Fibroblast of gingiva (primary cell): ENCODE measurements at regions not wholly inside any gene's neighbourhood (a gene's known extent, or its start where the extent isn't known, plus 50 kb on each side); places are given as distances from the start of the nearest gene placed in this dataset.
"Not testable (repeated sequence)": the region's sequence is repeated elsewhere in the genome, so short reads cannot be mapped to it uniquely, and the experiment has no call there.

Experiments
- DNase-seq: peaks from one replicate; pipeline ENCODE4 v3.0.0-alpha.2; 2011; ENCODE audit warnings: low read depth

- no peak for DNase-seq
Observed at GRCh38 chr2:21854938-21855337, 731.2 kb downstream of the TDRD15 start.

GRCh38 chr2:21856708-21857107 is 732.9 kb downstream of the TDRD15 start:
- DNase-seq = no peak

DNA sequence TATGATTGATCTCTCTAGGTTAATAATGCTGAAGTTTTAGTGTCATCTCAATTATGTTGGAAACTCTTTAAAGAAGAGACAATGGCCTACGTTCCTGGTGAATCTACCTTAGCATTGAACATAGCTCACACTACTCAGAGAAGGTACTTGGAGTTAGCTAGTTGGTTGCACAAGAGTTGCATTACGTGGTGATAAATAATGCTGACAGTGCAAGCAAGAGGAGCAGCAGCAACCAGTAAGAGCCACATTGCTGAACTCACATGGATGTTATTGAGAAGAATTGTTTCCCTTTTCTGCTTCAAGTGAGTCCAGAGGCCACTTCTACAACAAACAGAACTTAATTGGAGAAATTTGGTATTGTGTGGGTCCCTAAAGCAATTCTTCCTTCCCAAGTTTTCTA is 737.1 kb downstream of the TDRD15 start:
- DNase-seq = no peak

DNA sequence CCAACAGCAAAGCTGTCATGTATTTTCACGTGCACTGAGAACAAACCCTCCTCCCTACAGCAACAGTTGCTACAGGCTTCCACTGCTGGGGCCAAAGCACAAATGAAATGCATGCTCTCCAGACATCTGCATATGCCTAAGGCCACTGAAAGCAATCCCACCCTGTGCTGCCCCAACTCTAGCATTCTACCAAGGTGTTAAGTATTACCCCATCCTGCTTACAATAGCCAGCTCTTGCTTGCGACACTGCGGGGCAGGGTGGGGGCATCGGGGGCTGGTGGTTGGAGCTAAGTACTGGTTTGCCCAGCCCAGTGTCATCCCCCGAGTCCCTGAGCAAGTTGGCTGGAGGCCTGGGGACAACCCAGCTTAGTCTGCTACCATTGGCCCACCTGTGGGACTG is 742.5 kb downstream of the TDRD15 start:
- no peak for DNase-seq

DNA sequence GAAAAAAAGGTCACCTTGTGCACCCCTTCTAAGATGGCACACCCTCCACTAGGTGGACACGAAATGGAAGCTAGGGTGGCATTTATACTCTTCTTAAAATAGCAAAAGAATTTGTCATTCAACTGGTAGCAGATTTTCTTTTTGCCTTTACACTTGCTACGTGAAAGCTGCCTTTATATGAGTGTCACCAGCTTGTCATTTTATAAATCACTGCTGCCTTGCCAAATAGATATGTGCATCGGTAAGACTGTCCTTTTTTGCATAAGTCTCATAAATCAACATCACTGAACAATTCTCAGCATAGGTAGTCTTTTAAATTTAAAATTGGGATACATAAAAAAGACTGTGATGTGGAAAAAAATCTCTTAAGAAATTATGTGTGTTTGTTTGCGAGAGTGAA is 764.1 kb downstream of the TDRD15 start:
- no peak for DNase-seq

- no peak for DNase-seq
Observed at GRCh38 chr2:21890041-21890440, 766.3 kb downstream of the TDRD15 start.

GRCh38 chr2:21890716-21891115 is 766.9 kb downstream of the TDRD15 start:
- DNase-seq = no peak

- DNase-seq = no peak
Observed at GRCh38 chr2:21891191-21891590, 767.4 kb downstream of the TDRD15 start.

- no peak for DNase-seq
Observed at GRCh38 chr2:21892140-21892539, 768.4 kb downstream of the TDRD15 start.

GRCh38 chr2:21895200-21895599 is 771.4 kb downstream of the TDRD15 start:
- DNase-seq = no peak

DNA sequence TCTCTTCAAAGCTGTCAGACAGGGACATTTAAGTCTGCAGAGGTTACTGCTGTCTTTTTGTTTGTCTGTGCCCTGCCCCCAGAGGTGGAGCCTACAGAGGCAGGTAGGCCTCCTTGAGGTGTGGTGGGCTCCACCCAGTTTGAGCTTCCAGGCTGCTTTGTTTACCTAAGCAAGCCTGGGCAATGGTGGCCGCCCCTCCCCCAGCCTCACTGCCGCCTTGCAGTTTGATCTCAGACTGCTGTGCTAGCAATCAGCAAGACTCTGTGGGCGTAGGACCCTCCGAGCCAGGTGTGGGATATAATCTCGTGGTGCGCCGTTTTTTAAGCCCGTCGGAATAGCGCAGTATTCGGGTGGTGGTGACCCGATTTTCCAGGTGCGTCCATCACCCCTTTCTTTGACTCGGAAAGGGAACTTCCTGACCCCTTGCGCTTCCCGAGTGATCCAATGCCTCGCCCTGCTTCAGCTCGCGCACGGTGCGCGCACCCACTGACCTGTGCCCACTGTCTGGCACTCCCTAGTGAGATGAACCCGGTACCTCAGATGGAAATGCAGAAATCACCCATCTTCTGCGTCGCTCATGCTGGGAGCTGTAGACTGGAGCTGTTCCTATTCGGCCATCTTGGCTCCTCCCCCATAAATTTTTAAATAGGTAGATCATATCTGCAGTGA is 785.1 kb downstream of the TDRD15 start:
- DNase-seq = not testable (repeated sequence)

- no peak for DNase-seq
Observed at GRCh38 chr2:21910832-21911507, 787.2 kb downstream of the TDRD15 start.

DNA sequence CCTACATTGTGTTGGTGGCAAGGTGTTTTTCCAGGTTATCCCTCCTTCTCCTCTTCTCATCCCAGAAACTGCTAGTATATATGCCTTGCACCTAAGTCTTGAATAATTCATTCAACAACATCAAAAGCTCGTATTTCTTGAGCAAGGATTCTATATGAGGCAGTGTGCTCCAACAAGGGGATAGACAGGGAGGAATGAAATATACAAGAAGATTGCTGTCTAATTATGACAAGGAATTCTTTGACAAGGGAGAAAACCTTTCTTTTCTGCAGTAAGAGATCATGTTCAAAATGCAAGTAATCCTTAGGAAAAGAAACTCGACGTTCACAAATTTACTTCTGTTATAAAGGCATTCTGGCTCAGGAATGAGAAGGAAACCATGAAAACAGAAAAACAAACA is 788.6 kb downstream of the TDRD15 start:
- no peak for DNase-seq

DNA sequence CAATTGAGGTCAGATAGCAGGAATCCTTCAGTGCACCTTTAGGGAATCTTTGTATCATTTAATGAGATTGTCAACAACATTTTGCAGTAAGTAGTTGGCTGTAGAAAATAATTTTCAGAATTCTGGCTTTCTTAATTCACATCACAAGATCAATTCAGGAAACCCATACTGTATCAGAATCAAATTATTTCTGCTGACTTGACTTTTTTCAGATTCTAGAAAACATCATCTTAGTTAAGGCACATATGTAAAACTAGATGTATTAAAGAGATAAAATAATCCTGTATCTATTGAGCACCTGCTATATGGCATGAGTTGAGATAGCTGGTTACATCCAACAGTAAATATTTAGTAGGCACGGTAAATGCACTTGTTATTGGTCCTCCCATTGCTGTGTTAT is 791.4 kb downstream of the TDRD15 start:
- no peak for DNase-seq

DNA sequence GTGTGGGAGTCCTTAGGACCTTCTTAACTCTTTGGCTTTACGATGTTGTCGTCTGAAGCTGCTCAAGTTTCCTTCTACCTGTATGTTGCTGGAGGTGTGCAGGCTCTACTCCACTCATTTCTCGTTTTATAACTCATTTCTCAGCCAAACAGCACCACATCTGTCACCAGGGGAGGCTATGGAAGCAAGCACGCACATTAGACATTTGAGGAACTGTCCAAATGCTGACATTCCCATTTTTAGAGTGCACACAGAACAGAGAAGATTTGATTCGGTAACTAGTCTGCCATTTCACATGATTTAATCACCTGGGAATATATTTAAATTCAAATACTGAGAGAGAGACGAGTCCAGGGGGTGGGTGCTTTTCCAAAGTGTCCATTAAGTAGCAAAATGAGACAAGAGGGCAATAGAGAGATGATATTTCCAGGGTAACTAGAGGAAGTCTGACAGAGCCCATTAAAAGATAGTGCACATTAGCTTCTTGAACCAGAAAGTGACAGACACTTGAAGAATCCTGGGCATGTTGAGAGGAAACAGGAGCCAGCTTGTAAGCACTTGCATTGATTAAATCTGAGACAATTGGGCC is 793.3 kb downstream of the TDRD15 start:
- DNase-seq = no peak

DNA sequence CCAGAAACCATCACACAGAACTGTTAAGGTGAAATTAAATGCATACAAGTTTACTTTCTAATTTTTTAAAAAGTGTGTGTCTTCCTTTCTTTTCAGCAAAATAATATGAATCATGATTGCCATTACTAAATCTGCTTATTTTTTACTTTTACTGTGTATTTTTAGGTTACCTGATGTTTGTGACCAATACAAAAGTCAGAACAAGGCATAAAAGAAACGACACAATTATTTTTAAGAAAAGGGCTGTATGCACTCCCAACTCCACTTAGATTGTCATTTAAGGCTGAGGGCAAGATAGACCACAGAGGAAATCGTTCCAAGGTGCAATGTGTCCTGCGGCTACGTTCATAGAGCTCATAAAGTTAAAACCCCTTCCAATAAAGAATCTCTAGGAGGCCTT is 797.0 kb downstream of the TDRD15 start:
- DNase-seq = no peak

DNA sequence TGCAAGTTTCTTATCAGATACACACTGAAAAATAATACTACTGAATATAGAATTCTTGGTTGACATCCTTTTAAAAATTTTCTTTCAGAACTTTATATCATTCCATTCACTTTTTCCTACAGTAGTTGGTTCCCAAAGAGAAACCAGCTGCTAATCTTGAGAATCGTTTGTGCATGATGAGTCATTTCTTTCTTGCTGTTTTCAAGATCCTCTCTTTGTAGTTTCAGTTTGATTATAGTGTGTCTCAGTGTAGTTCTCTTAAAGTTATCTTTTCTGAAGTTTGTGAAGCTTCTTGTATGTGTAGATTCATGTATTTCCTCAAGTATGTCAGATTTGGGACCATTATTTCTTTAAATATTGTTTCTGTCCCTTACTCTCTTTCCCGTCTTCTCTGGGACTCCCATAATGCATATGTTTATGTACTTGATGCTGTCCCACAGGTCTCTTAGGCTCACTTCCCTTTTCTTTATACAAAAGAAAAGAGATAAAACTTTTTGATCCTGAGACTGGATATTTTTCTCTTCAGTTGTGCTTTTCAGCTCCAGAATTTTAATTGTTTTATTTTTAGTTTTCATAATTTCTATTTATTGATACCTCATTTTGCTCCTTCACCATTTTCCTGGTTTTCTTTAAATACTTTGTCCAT is 801.0 kb downstream of the TDRD15 start:
- no peak for DNase-seq

DNA sequence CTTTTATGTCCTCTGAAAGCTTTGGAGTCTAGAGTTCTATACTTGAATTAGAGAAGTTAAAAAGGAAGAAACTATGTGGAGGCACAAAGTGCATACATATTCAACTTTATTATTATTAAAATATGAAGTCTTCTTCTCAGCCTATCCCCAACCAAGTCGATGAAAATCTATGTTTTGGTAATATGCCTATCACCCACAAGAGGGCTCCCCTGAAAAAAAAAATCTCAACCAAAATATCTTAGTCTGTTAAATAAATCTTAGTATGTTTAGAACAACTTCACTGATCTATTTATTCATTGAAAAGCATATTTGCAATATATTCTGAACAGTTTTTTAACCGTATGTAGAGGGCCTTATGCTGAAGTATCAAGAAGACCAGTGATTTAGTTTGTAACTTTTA is 804.5 kb downstream of the TDRD15 start:
- no peak for DNase-seq

DNA sequence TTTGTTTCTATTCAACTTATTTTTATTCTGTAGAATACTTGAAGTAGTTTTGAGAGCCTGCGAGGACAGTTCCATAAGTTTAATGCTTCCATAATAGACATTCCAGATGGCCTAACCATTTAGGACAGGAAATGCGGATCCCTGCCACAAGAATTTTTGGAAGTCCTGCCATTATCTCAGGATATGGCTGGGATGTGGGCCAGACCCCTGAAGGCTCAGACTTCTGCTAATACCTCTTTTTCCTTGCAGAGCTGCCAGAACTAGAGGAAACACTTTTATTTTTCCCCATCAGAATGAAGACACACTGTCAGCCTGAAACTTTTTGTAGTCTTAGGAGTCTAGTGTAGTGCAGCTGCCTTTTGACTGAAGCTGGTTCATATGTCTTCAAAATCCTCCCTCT is 806.5 kb downstream of the TDRD15 start:
- DNase-seq = no peak

DNA sequence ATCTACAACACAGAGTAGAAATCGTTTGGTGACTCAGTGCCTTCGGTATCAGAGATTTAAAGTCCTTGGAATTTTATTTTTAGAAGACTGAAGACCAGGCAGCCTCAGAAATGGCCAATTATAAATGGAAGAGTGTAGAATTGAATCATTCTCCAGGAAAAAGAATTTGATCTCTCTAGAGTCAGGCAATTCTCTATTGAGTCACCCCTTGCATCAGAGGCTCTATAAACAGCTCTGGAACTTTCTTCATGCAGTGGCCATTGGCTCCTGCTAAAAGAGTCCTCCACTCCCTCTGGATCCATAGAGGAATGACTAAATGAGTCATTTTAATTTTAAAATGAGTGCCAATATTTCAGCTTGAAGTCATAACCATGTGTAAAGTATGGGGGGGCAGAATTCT is 816.2 kb downstream of the TDRD15 start:
- no peak for DNase-seq

GRCh38 chr2:21944536-21944935 is 820.8 kb downstream of the TDRD15 start:
- DNase-seq = no peak

GRCh38 chr2:21945658-21946057 is 821.9 kb downstream of the TDRD15 start:
- DNase-seq = no peak

GRCh38 chr2:21947046-21947445 is 823.3 kb downstream of the TDRD15 start:
- DNase-seq = no peak
